Sigmoid colon (tissue), 6 donors: ENCODE measurements at regions not wholly inside any gene's neighbourhood (a gene's known extent, or its start where the extent isn't known, plus 50 kb on each side); places are given as distances from the start of the nearest gene placed in this dataset.

Experiments used
- DNase-seq: peaks from one replicate; pipeline ENCODE4 v3.0.0-alpha.2; 2019
- H3K27ac ChIP-seq, 4 donors: fragments of 200-600 bp; sonication (generic); one replicate each; pipeline ENCODE4 v1.5.1; 2016 to 2019; ENCODE audit warnings: mild to moderate bottlenecking in 1 of 4
- H3K27me3 ChIP-seq, 3 donors: fragments of 200-600 bp; sonication (generic); one replicate each; pipeline ENCODE4 v1.5.1; 2019; ENCODE audit warnings: mild to moderate bottlenecking in 1 of 3
- H3K36me3 ChIP-seq, 4 donors: fragments of 200-600 bp; sonication (generic); one replicate each; pipeline ENCODE4 v1.5.1; 2016 to 2019
- H3K4me1 ChIP-seq, 4 donors: fragments of 200-600 bp; sonication (generic); one replicate each; pipeline ENCODE4 v1.5.1; 2017 to 2019
- H3K4me3 ChIP-seq, 4 donors: fragments of 200-600 bp; sonication (generic); one replicate each; pipeline ENCODE4 v1.5.1; 2017 to 2019; ENCODE audit warnings: mild to moderate bottlenecking in 2 of 4, moderate library complexity in 1 of 4
- H3K9me3 ChIP-seq, 4 donors: fragments of 200-600 bp in 3 of 4; sonication (generic) in 3 of 4; one replicate each; pipeline versions ENCODE4 v1.5.1 to v1.6.1; 2013 to 2019
- CTCF ChIP-seq, 4 experiments: fragments of 450-650 bp in 3 of 4; fragments of 200-600 bp in 1 of 4; IDR thresholded peaks; one replicate each; pipeline ENCODE4 v1.5.1; 2016 to 2019; ENCODE audit warnings: antibody characterized with exemption in 4 of 4, mild to moderate bottlenecking in 3 of 4, moderate library complexity in 2 of 4
- EP300 ChIP-seq, 4 donors: sonication (generic); formaldehyde crosslinking; IDR thresholded peaks; one replicate each; pipeline ENCODE4 v1.6.1; 2017; ENCODE audit warnings: antibody characterized with exemption in 4 of 4
- POLR2A ChIP-seq, 2 donors: fragments of 450-650 bp; IDR thresholded peaks; one replicate each; pipeline ENCODE4 v1.6.1; 2016; ENCODE audit warnings: antibody characterized with exemption in 2 of 2, mild to moderate bottlenecking in 2 of 2, moderate library complexity in 2 of 2
- POLR2AphosphoS5 ChIP-seq, 4 donors: sonication (generic); formaldehyde crosslinking; IDR thresholded peaks; one replicate each; pipeline ENCODE4 v1.6.1; 2017; ENCODE audit warnings: antibody characterized with exemption in 4 of 4
- WGBS, 2 donors: extraction: QIAGEN DNeasy Blood & Tissue Kit; methylation state at CpG; one replicate each; pipeline ENCODE4 v1.1.7; 2013; 5-methylcytosine and 5-hydroxymethylcytosine counted together
- intact Hi-C: fragments of 100-400 bp; cut with DNase I; formaldehyde crosslinking; loops from one replicate; pipeline ENCODE4 v1.15.1; 2023
- donor health status: healthy with polysubstance abuse.
- donor health status: healthy.

- no peak for DNase-seq
- Histone ChIP-seq H3K4me3 (no peak overlapping the region), H3K4me1 (no peaks in the 10 kb centered on the region), H3K9me3 (no peaks in the 10 kb centered on the region), H3K36me3 (no peaks in the 10 kb centered on the region), H3K27me3 (no peaks in the 10 kb centered on the region), H3K27ac (no peak overlapping the region)
- WGBS, 2 donors, result 67 to 69% methylated on average over 1 of the region's 1 CpG
- intact Hi-C loops, result no loop called here
- no peak for TF ChIP-seq POLR2AphosphoS5 (IDR thresholded peaks at IDR 0.05)
- no peak for TF ChIP-seq EP300 (IDR thresholded peaks at IDR 0.05)
- TF ChIP-seq POLR2A (IDR thresholded peaks at IDR 0.05), result no peak
Measured at GRCh38 chr7:42736931-42737330, 174.9 kb downstream of the C7orf25 start.

- 70 to 77% methylated on average over 2 of the region's 2 CpGs for WGBS, 2 donors
- intact Hi-C loops, result no loop called here
- no peak for DNase-seq
- Histone ChIP-seq H3K9me3 (no peaks in the 10 kb centered on the region), H3K4me3 (no peak overlapping the region), H3K27me3 (no peaks in the 10 kb centered on the region), H3K4me1 (peaks cover 0 to 7% (median 2%) of the 10 kb centered on the region in 4 donors), H3K27ac (no peak overlapping the region), H3K36me3 (no peaks in the 10 kb centered on the region)
- no peak for TF ChIP-seq POLR2AphosphoS5 (IDR thresholded peaks at IDR 0.05)
- no peak for TF ChIP-seq POLR2A (IDR thresholded peaks at IDR 0.05)
- TF ChIP-seq CTCF (IDR thresholded peaks at IDR 0.05), result no peak
- no peak for TF ChIP-seq EP300 (IDR thresholded peaks at IDR 0.05)
Measured at GRCh38 chr7:42735081-42735480, 176.8 kb downstream of the C7orf25 start.

DNA sequence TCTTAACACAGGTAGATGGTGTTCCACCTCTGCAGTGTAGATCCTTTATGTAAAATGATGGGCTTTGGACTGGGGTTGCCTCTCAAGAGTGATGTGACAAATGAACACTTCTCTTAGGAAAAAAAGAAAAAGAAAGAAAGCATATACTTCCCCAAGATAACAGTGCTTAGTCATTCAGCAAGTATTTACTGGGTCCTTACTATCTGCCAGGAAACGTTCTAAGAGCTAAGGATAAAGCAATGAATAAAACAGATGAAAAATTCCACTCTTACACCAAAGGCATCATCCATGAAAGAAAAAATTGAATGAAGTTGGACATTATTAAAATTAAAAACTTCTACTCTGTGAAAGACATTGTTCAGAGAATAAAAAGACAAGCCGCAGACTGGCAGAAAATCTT lies 177.3 kb downstream of the C7orf25 start:
- no peak overlapping the region for H3K4me3 ChIP-seq
- intact Hi-C loops, result no loop called here
- H3K27me3 ChIP-seq, result no peaks in the 10 kb centered on the region
- DNase-seq, result no peak
- WGBS, 2 donors, result 53 to 54% methylated on average over 2 of the region's 2 CpGs
- no peak for TF ChIP-seq CTCF (IDR thresholded peaks at IDR 0.05)
- TF ChIP-seq EP300 (IDR thresholded peaks at IDR 0.05), result no peak
- no peak for TF ChIP-seq POLR2AphosphoS5 (IDR thresholded peaks at IDR 0.05)
- no peak for TF ChIP-seq POLR2A (IDR thresholded peaks at IDR 0.05)
- H3K4me1 ChIP-seq, result peaks cover 0 to 7% (median 2%) of the 10 kb centered on the region in 4 donors
- no peaks in the 10 kb centered on the region for H3K9me3 ChIP-seq
- H3K36me3 ChIP-seq, result no peaks in the 10 kb centered on the region
- H3K27ac ChIP-seq, result no peak overlapping the region

DNA sequence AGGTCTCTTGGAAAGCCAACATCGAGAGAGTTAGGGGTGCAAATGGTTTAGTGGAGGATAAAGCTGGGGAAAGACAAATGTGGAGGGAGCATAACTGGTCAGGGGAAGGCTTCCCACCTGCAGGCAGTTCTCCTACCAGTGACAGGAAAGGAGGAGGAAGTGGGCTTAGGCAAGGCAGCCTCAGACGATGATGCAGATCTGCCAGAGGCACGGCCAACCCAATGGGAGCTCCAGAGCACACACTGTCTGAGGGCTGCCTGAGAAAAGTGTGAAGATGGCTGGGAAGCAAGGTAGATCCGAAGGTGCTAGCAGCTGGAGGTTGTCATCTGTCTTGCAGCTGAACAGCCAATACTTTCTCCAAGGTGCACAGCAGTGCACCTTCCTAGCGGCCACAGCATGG lies 178.8 kb downstream of the C7orf25 start:
- H3K36me3 ChIP-seq, result no peaks in the 10 kb centered on the region
- no peak overlapping the region for H3K4me3 ChIP-seq
- H3K27ac ChIP-seq, result no peak overlapping the region
- H3K9me3 ChIP-seq, result no peaks in the 10 kb centered on the region
- DNase-seq, result no peak
- no peak for TF ChIP-seq POLR2AphosphoS5 (IDR thresholded peaks at IDR 0.05)
- no peak for TF ChIP-seq POLR2A (IDR thresholded peaks at IDR 0.05)
- no peak for TF ChIP-seq CTCF (IDR thresholded peaks at IDR 0.05)
- no peak for TF ChIP-seq EP300 (IDR thresholded peaks at IDR 0.05)
- intact Hi-C loops, result no loop called here
- 65% methylated on average over 5 of the region's 5 CpGs for WGBS, 2 donors
- H3K27me3 ChIP-seq, result no peaks in the 10 kb centered on the region
- peaks cover 0 to 7% (median 2%) of the 10 kb centered on the region in 4 donors for H3K4me1 ChIP-seq

- H3K36me3 ChIP-seq, result no peaks in the 10 kb centered on the region
- no peaks in the 10 kb centered on the region for H3K27me3 ChIP-seq
- no peak overlapping the region for H3K27ac ChIP-seq
- no peak for TF ChIP-seq CTCF (IDR thresholded peaks at IDR 0.05)
- no peak for TF ChIP-seq POLR2AphosphoS5 (IDR thresholded peaks at IDR 0.05)
- TF ChIP-seq POLR2A (IDR thresholded peaks at IDR 0.05), result no peak
- TF ChIP-seq EP300 (IDR thresholded peaks at IDR 0.05), result no peak
- DNase-seq, result no peak
- peaks cover 0 to 7% (median 2%) of the 10 kb centered on the region in 4 donors for H3K4me1 ChIP-seq
- 64 to 77% methylated on average over 1 of the region's 1 CpG for WGBS, 2 donors
- intact Hi-C loops, result no loop called here
- no peaks in the 10 kb centered on the region for H3K9me3 ChIP-seq
- no peak overlapping the region for H3K4me3 ChIP-seq
Measured at GRCh38 chr7:42730586-42730985, 181.3 kb downstream of the C7orf25 start.
